Lower leg skin (tissue), 3 donors: ENCODE measurements at regions not wholly inside any gene's neighbourhood (a gene's known extent, or its start where the extent isn't known, plus 50 kb on each side); places are given as distances from the start of the nearest gene placed in this dataset.

Source experiments
- CTCF ChIP-seq, 3 donors: fragments of 450-650 bp; IDR thresholded peaks; one replicate each; pipeline ENCODE4 v1.5.1; 2016; ENCODE audit warnings: antibody characterized with exemption in 3 of 3, mild to moderate bottlenecking in 3 of 3, moderate library complexity in 2 of 3
- POLR2A ChIP-seq, 2 donors: fragments of 450-650 bp; IDR thresholded peaks; one replicate each; pipeline ENCODE4 v1.6.1; 2016 to 2017; ENCODE audit warnings: antibody characterized with exemption in 2 of 2, mild to moderate bottlenecking in 1 of 2, moderate library complexity in 1 of 2

- TF ChIP-seq CTCF (IDR thresholded peaks at IDR 0.05): no peak
- TF ChIP-seq POLR2A (IDR thresholded peaks at IDR 0.05): no peak
Observed at GRCh38 chr20:24772667-24773066, 176.4 kb upstream of the CST7 start.
